Ammon's horn (tissue), 1 donor: ENCODE measurements at regions not wholly inside any gene's neighbourhood (a gene's known extent, or its start where the extent isn't known, plus 50 kb on each side); places are given as distances from the start of the nearest gene placed in this dataset.

Source experiments
- DNase-seq: peaks from one replicate; pipeline ENCODE4 v3.0.0-alpha.2; 2016; ENCODE audit warnings: low spot score

DNA sequence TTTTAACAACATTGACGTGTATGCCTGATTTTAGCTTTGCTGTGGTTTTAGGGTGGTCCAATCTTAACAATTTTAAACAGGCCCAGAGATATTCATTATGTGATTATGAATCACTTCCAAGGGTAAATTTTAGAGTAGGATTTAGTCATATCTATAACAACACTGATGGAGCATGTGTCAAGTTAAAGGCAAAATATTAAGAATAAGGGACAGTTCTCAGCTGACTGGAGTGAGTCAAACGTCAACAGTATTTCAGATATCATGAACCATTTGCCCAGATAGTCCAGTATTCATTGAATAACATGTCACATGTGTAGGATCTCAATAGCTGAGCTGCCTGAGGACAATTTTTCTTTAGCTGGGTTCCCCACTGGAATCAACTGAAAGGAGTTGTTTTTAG, 61.3 kb upstream of the VCX2 start:
- no peak for DNase-seq

DNA sequence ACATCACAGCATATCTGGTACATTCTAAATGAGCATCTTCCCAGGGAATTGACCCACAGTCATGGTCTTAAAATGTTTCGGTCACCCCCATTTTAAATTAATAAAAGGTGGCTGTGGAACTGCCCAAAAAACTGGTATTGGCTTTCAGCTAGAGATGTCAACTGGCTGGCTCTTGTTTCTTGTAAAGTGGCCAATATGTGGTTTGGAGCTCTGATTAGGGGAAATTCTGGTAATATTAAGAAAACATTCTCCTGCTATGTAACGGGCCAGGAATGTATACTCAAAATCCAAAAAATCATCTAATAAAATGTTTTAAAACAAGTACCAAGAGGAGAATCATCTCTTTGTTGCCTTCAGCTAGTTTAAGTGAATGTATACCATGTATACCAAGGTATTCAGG, 62.0 kb upstream of the VCX2 start:
- no peak for DNase-seq

DNA sequence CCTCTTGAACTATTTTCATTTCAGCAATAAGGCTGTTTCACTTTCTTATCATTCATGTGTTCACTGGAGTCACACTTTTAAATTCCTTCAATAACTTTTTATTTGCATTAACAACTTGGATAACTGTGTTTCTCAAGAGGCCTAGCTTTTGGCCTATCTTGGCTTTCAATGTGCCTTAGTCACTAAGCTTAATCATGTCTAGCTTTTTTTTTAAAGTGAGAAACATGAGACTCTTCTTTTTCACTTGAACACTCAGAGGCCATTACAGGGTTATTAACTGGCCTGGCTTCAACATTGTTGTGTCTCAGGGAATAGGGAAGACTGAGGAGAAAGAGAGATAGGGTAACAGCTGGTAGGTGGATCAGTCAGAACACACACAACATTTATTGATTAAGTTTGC, 64.0 kb upstream of the VCX2 start:
- no peak for DNase-seq

DNA sequence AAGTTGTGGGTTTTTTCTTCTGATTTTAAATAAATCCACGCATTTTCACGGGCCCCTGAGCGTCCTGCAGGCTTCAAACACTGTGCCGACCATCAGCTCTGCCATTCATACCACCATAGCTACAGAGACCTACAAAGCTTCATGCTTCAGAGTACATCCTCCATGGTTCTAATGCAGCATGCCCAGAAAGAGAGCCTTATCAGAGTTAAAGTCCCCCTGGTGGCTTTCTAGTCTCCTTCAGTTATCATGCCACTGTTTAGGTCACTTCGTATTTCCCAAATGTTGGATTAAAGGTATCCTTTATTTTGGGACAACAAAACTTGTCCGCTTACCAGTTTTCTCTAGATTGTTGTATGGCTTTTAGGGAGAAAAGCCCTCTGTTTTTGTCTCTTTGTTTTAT, 66.7 kb upstream of the VCX2 start:
- DNase-seq = no peak

DNA sequence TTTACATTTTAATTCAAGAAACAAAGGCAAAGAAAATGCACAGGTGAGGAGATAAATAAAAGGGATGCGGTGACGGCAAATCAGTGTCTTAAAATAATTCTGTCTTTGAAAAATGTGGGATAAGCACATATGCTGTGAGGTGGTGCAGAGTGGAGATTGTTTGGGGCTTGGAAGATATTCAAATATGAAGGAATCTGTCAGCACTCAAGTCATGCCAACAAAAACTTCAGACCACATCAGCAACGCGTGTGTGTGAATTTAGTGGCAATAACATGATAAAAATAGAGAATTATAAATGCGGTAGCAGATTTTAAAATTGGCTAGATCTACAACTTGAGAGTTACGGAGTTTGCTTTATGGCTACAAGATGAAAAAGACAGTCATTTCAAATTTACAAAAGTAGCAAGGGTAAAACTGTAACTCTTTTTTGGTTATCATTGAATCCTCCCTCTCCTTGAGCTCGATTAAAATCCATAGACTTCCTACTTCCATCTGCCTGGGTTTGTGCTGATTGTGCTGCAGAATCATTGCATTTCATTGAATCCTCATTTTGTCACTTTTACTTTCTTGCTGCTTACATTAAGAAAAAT, 71.5 kb upstream of the VCX2 start:
- no peak for DNase-seq

DNA sequence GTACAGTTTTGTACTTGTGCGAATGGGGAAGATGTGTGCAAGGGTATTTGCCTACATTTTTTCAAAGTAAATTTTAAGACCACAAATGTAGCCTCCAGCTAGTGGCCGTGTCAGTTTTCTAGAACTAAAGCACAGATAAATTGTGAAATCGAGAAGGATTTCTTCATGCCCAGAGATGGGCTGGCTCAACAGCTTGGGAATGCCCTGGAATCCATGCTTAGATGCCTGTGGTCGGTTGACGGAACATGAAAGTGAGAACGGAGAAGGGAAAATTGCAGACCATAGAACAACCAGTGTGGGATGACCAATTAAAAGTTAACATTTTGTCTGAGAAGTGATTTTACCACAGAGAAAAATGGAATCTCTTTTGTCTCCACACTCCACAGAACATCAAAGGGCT, 73.2 kb upstream of the VCX2 start:
- no peak for DNase-seq

DNA sequence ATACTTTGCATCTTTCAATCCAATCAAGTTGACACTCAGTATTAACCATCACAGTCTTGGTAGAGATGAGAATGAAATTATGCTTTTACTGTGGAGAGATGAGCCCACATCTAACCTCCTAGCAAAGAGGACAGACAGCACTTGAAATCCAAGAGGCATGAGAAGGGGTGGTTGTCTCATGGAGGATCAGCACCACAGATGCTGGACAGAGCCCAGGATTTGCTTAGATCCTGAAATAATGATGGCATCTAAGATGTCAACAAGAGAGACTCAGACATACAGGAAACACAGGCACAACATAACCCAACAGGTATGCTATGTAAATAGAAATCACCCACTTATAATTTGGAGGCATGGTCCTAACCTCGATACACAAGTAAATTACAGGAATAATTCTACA, 74.3 kb upstream of the VCX2 start:
- no peak for DNase-seq

DNA sequence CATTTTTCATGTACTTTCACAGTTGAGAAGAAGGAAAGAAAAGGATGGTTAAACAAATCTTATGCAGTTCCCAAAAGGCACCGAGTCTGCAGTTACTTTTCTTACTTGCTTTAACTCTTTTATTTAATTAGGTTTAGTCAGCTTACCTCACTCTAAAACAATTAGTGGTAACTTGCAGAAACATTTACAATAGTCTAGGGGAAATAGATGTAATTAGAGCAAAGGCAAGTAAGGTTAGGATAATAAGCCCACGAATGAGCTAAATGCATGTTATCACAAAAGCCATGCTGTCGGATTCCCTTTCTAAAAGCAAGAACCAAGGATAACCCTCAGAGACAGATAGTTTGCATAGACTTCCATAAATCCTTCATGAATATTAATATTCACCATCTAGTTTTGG, 82.0 kb upstream of the VCX2 start:
- DNase-seq = no peak

DNA sequence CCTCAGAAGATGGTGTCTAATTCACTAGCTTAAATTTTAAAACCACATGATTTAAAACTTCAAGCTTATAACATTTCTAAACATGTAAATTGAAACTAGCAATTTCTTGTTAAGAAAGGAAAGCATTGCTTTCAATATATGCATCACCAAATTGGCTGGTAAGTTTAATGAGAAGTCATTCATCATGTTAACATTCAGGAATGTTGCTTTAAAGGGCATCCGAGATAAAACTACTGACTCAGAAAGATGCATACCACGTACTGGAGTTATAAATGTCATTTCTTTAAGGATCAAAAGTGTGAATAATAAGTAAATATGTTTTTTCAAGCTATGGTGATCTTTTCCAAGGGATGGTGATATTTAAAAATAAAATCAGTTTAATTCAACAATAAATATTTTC, 83.3 kb upstream of the VCX2 start:
- DNase-seq = no peak

DNA sequence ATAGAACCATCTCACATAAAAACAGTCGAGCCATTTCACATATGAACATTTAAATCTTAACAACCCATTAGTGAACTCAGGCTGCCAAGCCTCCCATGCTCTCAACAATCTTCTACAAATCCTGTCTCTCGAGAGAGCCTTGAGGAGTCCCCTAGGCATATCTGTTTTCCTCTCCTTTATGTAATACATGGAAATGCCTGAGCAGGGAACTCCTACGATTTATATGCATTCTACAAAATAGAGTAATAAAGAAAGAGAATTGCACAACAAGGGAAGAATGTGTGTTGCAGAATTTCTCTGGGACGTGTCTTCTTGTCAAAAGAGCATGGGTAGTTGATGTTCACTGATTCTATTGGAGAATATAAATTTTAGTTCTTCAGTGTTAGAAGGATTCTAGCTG, 101.8 kb upstream of the VCX2 start:
- no peak for DNase-seq

DNA sequence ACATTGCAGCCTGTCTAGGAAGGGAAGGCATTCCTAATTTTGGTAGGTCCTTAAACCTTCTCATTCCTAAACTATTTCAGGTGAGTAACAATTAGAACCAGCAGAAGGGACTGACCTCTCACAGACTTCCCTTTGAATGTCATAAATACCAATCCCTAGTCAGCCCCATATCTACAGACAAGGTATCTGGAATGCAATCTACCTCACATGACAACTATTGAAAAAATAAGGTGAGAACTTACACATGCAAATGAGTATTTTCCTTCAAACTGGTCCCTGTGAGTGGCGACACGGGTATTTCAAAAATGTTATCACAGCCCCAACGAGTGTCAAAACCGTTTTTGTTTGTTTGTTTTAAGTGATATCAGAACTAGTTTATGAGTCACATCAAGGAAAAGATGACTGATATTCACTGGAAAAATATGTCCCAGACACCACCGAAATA, 102.4 kb upstream of the VCX2 start:
- DNase-seq = no peak

DNA sequence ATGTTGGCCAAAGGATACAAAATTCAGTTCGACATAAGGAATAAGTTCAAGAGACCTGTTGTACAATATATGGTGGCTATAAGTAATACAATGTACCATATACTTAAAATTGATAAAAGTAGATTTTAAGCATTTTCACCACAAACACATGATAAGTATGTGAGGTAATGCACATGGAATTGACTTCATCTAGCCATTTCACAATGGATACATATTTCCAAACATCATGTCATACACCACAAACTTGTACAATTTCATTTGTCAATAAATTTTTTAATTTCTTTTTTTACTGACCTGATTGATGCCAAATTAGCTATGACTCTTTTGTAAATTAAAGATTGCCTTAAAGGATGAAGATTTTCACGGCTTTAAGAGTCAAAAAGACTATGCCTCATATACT, 103.1 kb upstream of the VCX2 start:
- DNase-seq = no peak

DNA sequence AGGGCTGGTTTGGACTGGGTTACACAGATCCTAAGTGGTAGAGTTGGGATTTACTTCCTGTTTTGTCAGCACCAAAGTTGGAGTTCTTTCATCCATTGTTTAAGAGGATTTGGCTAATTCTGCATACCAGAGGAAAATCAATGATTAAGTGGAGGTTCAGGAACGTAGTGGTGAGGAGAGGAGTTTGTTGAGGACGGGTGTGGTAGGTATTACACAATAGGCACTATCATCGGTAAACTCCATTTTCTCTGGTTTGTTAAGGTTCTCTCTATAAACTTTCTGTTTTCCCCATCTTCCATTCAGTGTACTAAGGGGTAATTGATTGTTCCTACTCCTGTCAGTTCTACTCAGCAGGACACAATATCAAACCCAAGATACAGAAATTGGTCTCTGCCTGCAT, 107.5 kb upstream of the VCX2 start:
- no peak for DNase-seq

DNA sequence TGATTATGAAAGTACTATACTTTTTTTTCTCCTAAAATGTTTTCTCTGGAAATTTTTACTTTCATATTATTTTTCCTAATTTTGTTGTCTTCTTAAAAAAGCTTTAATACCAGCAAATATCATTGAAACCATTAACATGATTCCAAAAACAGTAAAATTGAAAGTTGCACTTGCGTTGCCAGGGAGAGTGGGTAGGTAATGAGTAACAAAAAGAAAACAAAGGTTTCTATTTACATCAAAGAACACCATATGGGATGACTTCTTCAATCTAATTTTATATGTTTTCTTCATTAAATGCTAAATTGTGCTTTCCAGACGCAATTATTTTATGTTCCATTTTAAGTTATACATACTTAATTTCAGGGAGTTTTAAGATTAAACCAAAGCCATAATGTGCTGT, 108.3 kb upstream of the VCX2 start:
- no peak for DNase-seq

DNA sequence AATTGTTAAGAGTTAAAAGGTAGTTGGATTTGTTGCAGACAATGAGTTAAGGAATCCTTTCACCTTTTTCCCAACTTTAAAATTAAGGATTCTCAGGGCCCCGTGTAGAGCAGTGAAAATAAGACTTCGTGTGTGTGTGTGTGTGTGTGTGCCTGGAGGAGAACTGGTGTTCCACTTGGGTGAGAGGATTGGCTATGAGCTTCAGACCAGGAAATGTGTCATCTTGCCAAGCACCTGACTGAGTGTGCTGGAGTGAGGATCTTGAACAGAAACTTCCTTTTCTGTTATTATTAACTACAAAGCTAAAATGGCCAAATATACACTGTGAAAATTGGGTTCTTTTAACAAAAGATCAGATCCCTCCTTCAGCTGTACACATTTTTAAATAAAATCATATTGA, 113.1 kb upstream of the VCX2 start:
- no peak for DNase-seq

DNA sequence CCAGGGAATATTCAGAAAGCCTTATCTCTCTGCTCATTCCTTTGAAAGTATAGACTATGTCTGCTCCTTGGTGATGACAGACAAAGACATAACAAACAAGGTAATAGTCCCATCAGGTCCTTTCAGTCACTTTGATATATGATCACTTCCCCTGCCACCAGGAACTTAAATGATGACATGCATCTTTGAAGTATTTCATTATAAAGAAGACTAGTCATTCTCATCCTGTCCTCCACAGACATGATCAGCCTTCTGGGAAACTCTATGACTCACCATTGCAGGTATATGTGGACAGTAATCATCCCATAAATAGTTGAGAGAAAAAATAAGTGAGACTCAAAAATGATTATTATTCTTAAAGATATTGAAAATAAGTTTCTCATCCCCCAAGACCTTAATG, 117.5 kb upstream of the VCX2 start:
- no peak for DNase-seq

DNA sequence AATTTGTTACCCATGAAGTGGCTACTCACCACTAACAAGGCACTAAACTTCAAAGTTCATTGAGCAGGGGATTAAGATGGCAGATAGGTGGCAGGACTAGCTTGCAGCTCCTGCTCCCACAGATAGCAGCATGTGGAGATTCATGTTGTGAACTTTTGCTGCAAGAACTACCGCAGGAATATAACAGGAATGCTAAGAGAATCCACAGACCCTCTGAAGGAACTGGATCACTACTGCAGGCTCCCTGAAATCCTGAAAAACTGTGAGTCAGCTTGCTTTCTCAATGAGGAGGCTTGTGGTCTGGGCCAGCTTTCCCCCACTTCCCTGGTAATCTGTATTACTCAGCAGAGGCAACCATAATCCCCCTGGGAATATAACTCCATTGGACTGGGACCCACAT, 118.5 kb upstream of the VCX2 start:
- DNase-seq = no peak

DNA sequence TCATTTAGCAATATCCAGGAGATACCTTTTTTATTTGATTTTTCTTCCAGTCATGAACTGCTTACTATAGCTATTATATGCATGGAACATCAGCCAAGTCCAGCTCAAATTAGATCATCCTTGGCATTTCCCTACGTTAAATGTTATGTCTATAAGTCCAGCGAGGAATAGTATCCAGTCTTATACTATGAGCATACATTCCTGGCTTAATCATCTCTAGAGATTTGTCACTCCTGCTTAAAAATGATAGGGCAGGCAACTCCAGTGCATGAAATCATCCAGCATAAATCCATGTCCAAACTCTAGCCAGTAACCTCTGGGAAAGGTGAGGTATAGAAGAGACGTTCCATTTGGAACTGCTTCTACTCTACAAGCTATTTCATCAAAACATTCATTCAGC, 126.7 kb upstream of the VCX2 start:
- DNase-seq = no peak

DNA sequence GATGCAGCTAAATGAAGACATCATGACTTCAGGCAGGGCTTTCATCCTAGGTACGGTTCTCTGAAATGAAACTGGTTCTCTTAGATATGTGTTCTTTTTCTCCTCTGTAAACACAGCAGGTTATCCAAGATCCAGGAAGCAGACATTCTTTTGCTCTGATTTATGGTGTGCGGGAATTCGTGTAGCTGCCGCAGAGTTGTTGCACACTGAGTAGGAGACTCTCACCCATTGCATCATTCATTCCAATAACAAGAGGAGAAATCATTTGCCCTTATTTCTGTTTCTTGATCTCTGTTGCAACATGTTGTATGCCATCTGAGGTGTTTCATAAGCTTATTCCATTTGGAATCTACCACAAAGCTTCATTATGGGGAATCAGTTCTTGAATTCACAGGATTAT, 133.6 kb upstream of the VCX2 start:
- no peak for DNase-seq

DNA sequence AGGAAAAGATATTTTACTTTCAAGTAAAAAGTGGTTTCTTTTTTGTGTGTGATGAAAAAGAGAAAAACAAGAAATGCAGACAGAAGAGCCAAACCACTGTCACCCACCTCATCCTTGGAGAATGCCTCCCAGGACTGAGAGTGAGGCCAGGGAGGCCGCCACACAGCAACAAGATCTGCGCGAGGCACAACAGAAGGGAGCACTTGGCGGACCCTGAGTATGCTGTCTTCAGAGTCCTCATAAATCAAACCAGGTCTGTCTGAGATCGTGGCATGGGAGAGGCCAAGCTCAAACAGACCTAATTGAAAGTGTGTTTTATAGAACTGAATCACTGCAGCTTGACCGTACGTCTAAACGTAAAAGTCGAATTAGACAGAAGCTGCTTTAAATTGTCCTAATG, 134.3 kb upstream of the VCX2 start:
- no peak for DNase-seq

DNA sequence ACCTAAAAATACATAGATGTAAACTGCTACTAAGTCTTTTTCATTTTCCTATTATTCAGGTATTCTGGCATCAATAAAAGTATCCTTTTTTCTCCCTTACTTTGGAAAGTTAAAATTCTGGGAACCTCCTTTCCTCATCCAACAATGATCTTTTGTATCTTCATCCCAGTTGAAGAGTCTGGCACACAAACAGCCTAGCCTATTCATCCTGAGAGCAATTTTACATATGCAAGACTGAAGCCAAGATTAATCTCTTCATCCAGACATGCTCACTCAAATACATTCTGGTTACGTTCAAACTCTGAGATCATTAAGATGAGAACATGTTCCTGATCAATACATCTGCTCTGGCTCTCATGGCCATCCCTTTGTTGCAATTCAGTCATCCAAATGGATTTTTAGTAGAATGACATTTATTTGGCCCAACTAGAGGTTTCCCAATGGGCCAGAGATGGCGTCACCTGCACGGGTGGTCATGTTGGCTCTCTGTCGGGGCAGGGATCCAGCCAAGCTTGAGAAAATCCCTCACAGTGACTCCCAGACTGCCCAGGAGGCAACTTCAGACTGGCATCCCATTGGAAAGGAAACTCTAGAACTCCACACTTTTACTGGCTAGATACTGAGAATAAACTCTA, 135.3 kb upstream of the VCX2 start:
- DNase-seq = peak; percentile 12

DNA sequence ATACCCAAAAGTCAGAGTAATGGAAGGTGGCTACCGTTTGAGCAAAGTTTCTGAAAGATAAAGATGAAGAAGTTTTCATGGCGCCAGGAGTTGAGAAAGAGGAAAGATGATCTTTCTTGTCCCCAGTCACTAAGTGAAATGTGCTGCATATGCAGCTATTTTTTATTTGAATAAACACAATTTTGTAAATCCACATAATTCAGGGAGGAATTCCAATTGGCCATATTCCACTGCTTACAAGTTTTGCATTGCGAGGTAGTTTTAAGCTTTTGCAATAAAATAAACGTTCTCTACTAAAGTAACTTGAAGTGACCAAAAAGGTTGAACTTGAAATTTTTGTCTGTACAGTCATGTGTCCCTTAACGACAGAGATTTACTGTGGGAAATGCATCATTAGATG, 139.3 kb upstream of the VCX2 start:
- no peak for DNase-seq

DNA sequence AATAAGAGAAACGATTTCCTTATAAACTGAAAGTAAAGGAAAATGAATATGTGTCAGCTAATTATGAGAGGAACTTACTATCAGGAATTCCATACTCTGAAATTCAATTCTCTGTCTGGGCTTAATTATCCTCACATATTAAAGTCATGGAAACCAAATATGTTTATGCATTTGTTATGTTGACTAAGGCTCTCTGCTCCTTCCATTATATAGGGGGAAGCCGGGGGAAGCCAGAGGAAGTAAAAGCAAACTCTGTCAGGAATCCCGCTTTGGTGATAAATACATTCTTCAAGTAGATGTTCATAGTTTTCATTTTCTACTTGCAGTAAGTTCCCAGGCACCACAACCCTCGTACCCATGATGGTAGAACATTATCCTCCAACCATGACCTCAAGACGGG, 142.8 kb upstream of the VCX2 start:
- DNase-seq = no peak

DNA sequence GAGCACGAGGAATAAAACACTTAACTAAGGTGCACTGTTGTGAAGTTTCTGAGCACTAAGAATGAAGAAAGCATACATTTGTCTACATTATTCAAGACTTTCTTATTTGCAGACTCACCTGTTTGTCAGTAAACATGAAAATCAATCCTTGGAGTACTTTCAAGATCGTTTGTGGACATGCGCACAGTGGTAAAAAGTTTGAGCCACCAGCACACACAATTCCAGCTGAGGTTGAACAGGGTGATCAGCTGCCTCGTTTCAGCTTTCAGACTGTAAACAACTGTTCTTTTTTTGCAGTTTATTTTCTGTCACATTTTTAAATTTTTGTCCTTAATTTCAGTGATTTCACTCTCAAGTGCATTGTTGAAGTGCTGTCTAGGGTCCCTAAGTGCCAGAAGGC, 143.8 kb upstream of the VCX2 start:
- no peak for DNase-seq

DNA sequence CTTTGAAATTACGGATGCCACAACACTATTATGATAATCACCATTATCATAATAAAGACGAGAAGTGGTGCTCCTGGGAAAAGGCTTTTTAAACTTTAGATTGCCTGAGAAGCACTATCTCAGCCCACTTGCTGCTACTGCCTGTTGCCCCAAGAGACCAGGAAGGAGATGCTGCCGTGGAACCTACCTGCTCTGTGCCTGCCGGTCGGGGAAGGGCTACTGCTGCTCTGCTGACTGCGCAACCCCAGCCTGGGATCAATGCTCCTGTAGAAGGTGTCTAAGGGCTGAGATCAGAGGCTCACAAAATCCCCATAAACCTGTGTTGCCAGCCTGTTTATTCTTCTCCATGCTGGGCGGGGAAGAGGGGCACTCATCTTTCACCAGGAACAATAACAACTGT, 145.3 kb upstream of the VCX3B start:
- no peak for DNase-seq
